SH-SY5Y (cell line): ENCODE measurements at regions not wholly inside any gene's neighbourhood (a gene's known extent, or its start where the extent isn't known, plus 50 kb on each side); places are given as distances from the start of the nearest gene placed in this dataset.

ENCODE experiments used
- GATA2 ChIP-seq: IDR thresholded peaks from 2 replicates; pipeline ENCODE4 v1.6.1; 2011; ENCODE audit warnings: mild to moderate bottlenecking, low read depth, low read length
- GATA3 ChIP-seq: IDR thresholded peaks from 2 replicates; pipeline ENCODE4 v1.6.1; 2011; ENCODE audit warnings: low read depth, mild to moderate bottlenecking, low read length, moderate library complexity

- TF ChIP-seq GATA3: no peak
- TF ChIP-seq GATA2: no peak
Measured at GRCh38 chr20:55777641-55778040, 227.7 kb downstream of the CBLN4 start.
